Endothelial cell of umbilical vein (primary cell): ENCODE measurements at regions not wholly inside any gene's neighbourhood (a gene's known extent, or its start where the extent isn't known, plus 50 kb on each side); places are given as distances from the start of the nearest gene placed in this dataset.

Source experiments
- BruUV-seq: library from RNA; stranded (reverse); fragments of 400-500 nt; replicated peaks from 2 replicates; lab custom pipeline; 2021; lab: Mats Ljungman, UMichigan
- CTCF ChIA-PET: fragments of 300-600, 350-600 bp; sonication (Branson Sonifier 250); formaldehyde crosslinking; loops from one replicate; lab custom pipeline; 2021; ENCODE audit warnings: antibody characterized with exemption, inconsistent platforms; lab: Charles Lee
- POLR2A ChIA-PET: fragments of 300-600, 350-600 bp; sonication (Branson Sonifier 250); formaldehyde crosslinking; loops from one replicate; lab custom pipeline; 2021; ENCODE audit warnings: antibody characterized with exemption, inconsistent platforms; lab: Charles Lee
- DNase-seq: peaks from one replicate; pipeline ENCODE4 v3.0.0-alpha.2; 2011; ENCODE audit warnings: low read depth, low spot score
- FAIRE-seq: peaks from 2 replicates; lab custom pipeline; 2011; peaks lifted over from hg19 to GRCh38; lab: Jason Lieb, UNC
- H2AFZ ChIP-seq: 2 replicates; pipeline ENCODE4 v1.6.0; 2012; ENCODE audit warnings: low read depth, low read length, control low read depth, inconsistent platforms
- H3K27ac ChIP-seq: 2 replicates; pipeline ENCODE4 v1.5.1; 2011; ENCODE audit warnings: low read depth, mild to moderate bottlenecking, control low read depth, low read length, moderate library complexity; ENCODE audit not compliant: insufficient read depth
- H3K27me3 ChIP-seq, 2 experiments: 2 replicates each; pipeline versions ENCODE4 v1.6.0 to v1.6.1; 2011; ENCODE audit warnings: low read length in 2 of 2, mixed read lengths in 1 of 2; ENCODE audit not compliant: control insufficient read depth in 2 of 2, insufficient read depth in 2 of 2
- H3K36me3 ChIP-seq, 2 experiments: 2 replicates in 1 of 2; 3 replicates in 1 of 2; pipeline ENCODE4 v1.5.1; 2011; ENCODE audit warnings: low read length in 2 of 2, mild to moderate bottlenecking in 1 of 2, moderate library complexity in 1 of 2; ENCODE audit not compliant: control insufficient read depth in 2 of 2, insufficient read depth in 2 of 2; ENCODE audit errors: extremely low read depth in 1 of 2
- H3K4me1 ChIP-seq: 3 replicates; pipeline ENCODE4 v1.5.1; 2011; ENCODE audit warnings: mild to moderate bottlenecking, low read length; ENCODE audit not compliant: control insufficient read depth, insufficient read depth; ENCODE audit errors: extremely low read depth
- H3K4me2 ChIP-seq: 2 replicates; pipeline ENCODE4 v1.6.1; 2011; ENCODE audit warnings: low read length, control low read depth, mixed read lengths; ENCODE audit not compliant: insufficient read depth
- H3K4me3 ChIP-seq, 3 experiments: fragments of 200-600 bp in 1 of 3; sonication (generic), shearing (Covaris generic) in 1 of 3; replicated peaks in 1 of 3; 2 replicates each; pipeline ENCODE4 v1.5.1; 2011 to 2016; ENCODE audit warnings: control low read depth in 3 of 3, low read length in 3 of 3, mild to moderate bottlenecking in 2 of 3, inconsistent platforms in 1 of 3, low read depth in 1 of 3, moderate library complexity in 1 of 3; ENCODE audit not compliant: insufficient read depth in 1 of 3
- H3K79me2 ChIP-seq: 2 replicates; pipeline ENCODE4 v1.6.0; 2012; ENCODE audit warnings: low read length, inconsistent platforms; ENCODE audit not compliant: control insufficient read depth, insufficient read depth
- H3K9ac ChIP-seq: replicated peaks from 2 replicates; pipeline ENCODE3; 2011; ENCODE audit warnings: low read length, control low read depth; ENCODE audit not compliant: insufficient read depth; ENCODE audit errors: extremely low read depth
- H3K9me1 ChIP-seq: replicated peaks from 3 replicates; pipeline ENCODE4 v1.6.0; 2011; ENCODE audit warnings: mild to moderate bottlenecking, low read length; ENCODE audit not compliant: control insufficient read depth, insufficient read depth; ENCODE audit errors: extremely low read depth
- H3K9me3 ChIP-seq: replicated peaks from 2 replicates; pipeline ENCODE4 v1.5.1; 2012; ENCODE audit warnings: low read length, inconsistent platforms; ENCODE audit not compliant: control insufficient read depth, insufficient read depth
- H4K20me1 ChIP-seq: replicated peaks from 2 replicates; pipeline ENCODE3; 2011; ENCODE audit warnings: mild to moderate bottlenecking, low read length; ENCODE audit not compliant: control insufficient read depth, insufficient read depth; ENCODE audit errors: extremely low read depth
- CTCF ChIP-seq, 2 donors: IDR thresholded peaks; 1 replicate in 1 of 2; 2 replicates in 1 of 2; pipeline ENCODE4 v1.5.1; 2011; ENCODE audit warnings: low read length in 2 of 2, mild to moderate bottlenecking in 2 of 2, moderate library complexity in 2 of 2, control low read depth in 1 of 2, inconsistent platforms in 1 of 2, low read depth in 1 of 2; ENCODE audit not compliant: insufficient read depth in 1 of 2; ENCODE audit errors: extremely low read depth in 1 of 2
- EZH2 ChIP-seq: IDR thresholded peaks from 2 replicates; pipeline ENCODE4 v1.6.1; 2012; ENCODE audit warnings: borderline replicate concordance, low read depth, mild to moderate bottlenecking, moderate library complexity, low read length, inconsistent platforms; ENCODE audit not compliant: severe bottlenecking
- FOS ChIP-seq: IDR thresholded peaks from 2 replicates; pipeline ENCODE4 v1.6.1; 2011; ENCODE audit warnings: mild to moderate bottlenecking, low read length, moderate library complexity, borderline replicate concordance; ENCODE audit not compliant: insufficient read depth
- GATA2 ChIP-seq: IDR thresholded peaks from 2 replicates; pipeline ENCODE4 v1.7.0; 2011; ENCODE audit warnings: low read depth, mild to moderate bottlenecking, moderate library complexity, mixed read lengths, low read length; ENCODE audit not compliant: insufficient read length, insufficient read depth
- JUN ChIP-seq: IDR thresholded peaks from 2 replicates; pipeline ENCODE4 v1.6.1; 2011; ENCODE audit warnings: borderline replicate concordance, low read depth; ENCODE audit not compliant: insufficient read length, insufficient read depth
- MAX ChIP-seq: IDR thresholded peaks from 2 replicates; pipeline ENCODE4 v1.6.1; 2011; ENCODE audit not compliant: insufficient read depth, insufficient read length
- MYC ChIP-seq: IDR thresholded peaks from one replicate; pipeline ENCODE4 v1.6.1; 2011; ENCODE audit warnings: mild to moderate bottlenecking, low read depth, low read length
- POLR2A ChIP-seq: IDR thresholded peaks from 2 replicates; pipeline ENCODE4 v1.6.1; 2012; ENCODE audit warnings: low read depth, mild to moderate bottlenecking, control low read depth, low read length
- POLR2AphosphoS5 ChIP-seq: IDR thresholded peaks from 2 replicates; pipeline ENCODE4 v1.6.1; 2012; ENCODE audit warnings: low read depth, mild to moderate bottlenecking, control low read depth, low read length, moderate library complexity; ENCODE audit not compliant: insufficient read depth
- dilution Hi-C: fragments of 300-500 bp; cut with MboI; formaldehyde crosslinking; loops from one replicate; pipeline ENCODE4 v1.15.0; 2019; ENCODE audit warnings: low sequenced_read_pairs; ENCODE audit not compliant: extremely low pct_ligation_motif_present
- intact Hi-C: fragments of 100-400 bp; cut with micrococcal nuclease; formaldehyde crosslinking; loops from one replicate; pipeline ENCODE4 v1.10.0; 2022

- no TSS peak for BruUV-seq
- ChIA-PET CTCF (no interaction called here), POLR2A (no interaction called here)
- Histone ChIP-seq H3K27me3 (no peaks in the 10 kb centered on the region), H2AFZ (no peak overlapping the region), H3K4me3 (no peak overlapping the region), H3K79me2 (no peaks in the 10 kb centered on the region), H3K9me1 (no peaks in the 10 kb centered on the region), H3K9ac (no peak overlapping the region), H3K4me1 (no peaks in the 10 kb centered on the region), H3K4me2 (no peak overlapping the region), H3K36me3 (no peaks in the 10 kb centered on the region), H3K9me3 (no peaks in the 10 kb centered on the region), H4K20me1 (no peaks in the 10 kb centered on the region), H3K27ac (no peak overlapping the region)
- intact Hi-C loops = no loop called here
- no peak for TF ChIP-seq EZH2
- dilution Hi-C loops = no loop called here
- FAIRE-seq = no peak
- DNase-seq = no peak
Measured at GRCh38 chr3:83216919-83217594, 1455.6 kb upstream of the GBE1 start.

- no peaks in the 10 kb centered on the region for H3K27me3 ChIP-seq
- no peak for FAIRE-seq
- H3K4me3 ChIP-seq = no peak overlapping the region
- no peaks in the 10 kb centered on the region for H3K36me3 ChIP-seq
- ChIA-PET CTCF (no interaction called here), POLR2A (no interaction called here)
- DNase-seq = no peak
- no peaks in the 10 kb centered on the region for H3K9me3 ChIP-seq
- intact Hi-C loops = no loop called here
- no peak overlapping the region for H3K9ac ChIP-seq
- no peak overlapping the region for H3K4me2 ChIP-seq
- no peaks in the 10 kb centered on the region for H3K4me1 ChIP-seq
- BruUV-seq = no TSS peak
- dilution Hi-C loops = no loop called here
- no peaks in the 10 kb centered on the region for H3K79me2 ChIP-seq
- H3K27ac ChIP-seq = no peak overlapping the region
- H4K20me1 ChIP-seq = no peaks in the 10 kb centered on the region
- no peak for TF ChIP-seq POLR2AphosphoS5
- TF ChIP-seq MAX = no peak
- no peak for TF ChIP-seq GATA2
- no peak for TF ChIP-seq POLR2A
- no peak for TF ChIP-seq EZH2
- TF ChIP-seq MYC = no peak
- TF ChIP-seq CTCF (IDR thresholded peaks at IDR 0.05; ENCODE audit: extremely low read depth in 1 of 2, insufficient read depth in 1 of 2, low read depth in 1 of 2, low read length in 2 of 2) = no peak
- TF ChIP-seq FOS = no peak
- no peak for TF ChIP-seq JUN
- no peaks in the 10 kb centered on the region for H3K9me1 ChIP-seq
- H2AFZ ChIP-seq = no peak overlapping the region
Measured at GRCh38 chr3:83195243-83195642, 1433.8 kb upstream of the GBE1 start.
